AG10803 (cell line): ENCODE measurements at regions not wholly inside any gene's neighbourhood (a gene's known extent, or its start where the extent isn't known, plus 50 kb on each side); places are given as distances from the start of the nearest gene placed in this dataset.

Experiments
- DNase-seq: peaks from one replicate; pipeline ENCODE4 v3.0.0; 2010; ENCODE audit warnings: low read depth
- H3K4me3 ChIP-seq: 2 replicates; pipeline ENCODE4 v1.5.1; 2011; ENCODE audit warnings: mild to moderate bottlenecking, low read length, control low read depth
- TF ChIP-seq, protein P1 (sequence below): conservative IDR thresholded peaks from 2 replicates; pipeline ENCODE4 v1.5.1; 2011; ENCODE audit warnings: mild to moderate bottlenecking, low read length, control low read depth, inconsistent platforms

DNA sequence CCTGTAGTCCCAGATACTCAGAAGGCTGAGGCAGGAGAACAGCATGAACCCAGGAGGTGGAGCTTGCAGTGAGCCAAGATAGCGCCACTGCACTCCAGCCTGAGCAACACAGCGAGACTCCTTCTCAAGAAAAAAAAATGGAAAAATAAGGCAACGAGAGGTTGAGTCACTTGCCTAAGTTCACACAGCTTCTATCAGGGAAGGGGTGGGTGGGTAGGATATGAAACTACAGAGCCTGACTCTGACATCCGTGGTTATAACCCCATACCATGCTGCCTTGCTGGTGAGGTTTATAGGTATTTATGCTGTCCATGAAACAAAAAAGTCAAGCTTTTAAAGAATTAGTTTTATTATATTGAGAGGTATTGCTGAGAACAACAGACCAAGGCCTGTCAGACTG, 61.5 kb upstream of the RAB4A start:
- no peak for DNase-seq
- H3K4me3 ChIP-seq = no peak overlapping the region
- TF ChIP-seq, protein P1, sequence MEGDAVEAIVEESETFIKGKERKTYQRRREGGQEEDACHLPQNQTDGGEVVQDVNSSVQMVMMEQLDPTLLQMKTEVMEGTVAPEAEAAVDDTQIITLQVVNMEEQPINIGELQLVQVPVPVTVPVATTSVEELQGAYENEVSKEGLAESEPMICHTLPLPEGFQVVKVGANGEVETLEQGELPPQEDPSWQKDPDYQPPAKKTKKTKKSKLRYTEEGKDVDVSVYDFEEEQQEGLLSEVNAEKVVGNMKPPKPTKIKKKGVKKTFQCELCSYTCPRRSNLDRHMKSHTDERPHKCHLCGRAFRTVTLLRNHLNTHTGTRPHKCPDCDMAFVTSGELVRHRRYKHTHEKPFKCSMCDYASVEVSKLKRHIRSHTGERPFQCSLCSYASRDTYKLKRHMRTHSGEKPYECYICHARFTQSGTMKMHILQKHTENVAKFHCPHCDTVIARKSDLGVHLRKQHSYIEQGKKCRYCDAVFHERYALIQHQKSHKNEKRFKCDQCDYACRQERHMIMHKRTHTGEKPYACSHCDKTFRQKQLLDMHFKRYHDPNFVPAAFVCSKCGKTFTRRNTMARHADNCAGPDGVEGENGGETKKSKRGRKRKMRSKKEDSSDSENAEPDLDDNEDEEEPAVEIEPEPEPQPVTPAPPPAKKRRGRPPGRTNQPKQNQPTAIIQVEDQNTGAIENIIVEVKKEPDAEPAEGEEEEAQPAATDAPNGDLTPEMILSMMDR = no peak

DNA sequence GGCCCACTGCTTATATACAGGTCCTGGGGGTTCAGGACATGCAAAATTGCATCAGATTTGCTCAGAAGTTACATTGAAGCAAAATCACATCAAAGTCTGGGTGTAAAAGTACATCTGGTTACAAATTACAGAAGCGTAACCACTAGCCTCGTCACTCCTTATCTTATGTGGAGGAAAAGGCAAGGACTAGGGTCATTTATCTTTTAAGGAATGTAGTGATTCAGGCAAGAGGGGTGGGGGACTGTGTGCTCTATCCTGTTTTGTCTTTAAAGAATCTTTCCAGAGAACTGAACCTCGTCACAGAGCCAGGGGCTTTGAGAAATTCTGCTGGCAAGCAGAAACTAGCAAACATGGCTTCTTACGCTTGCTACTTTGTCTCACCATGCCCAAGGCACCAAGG, 61.1 kb upstream of the RAB4A start:
- TF ChIP-seq, protein P1 = no peak
- H3K4me3 ChIP-seq = no peak overlapping the region
- DNase-seq = peak; percentile 16

DNA sequence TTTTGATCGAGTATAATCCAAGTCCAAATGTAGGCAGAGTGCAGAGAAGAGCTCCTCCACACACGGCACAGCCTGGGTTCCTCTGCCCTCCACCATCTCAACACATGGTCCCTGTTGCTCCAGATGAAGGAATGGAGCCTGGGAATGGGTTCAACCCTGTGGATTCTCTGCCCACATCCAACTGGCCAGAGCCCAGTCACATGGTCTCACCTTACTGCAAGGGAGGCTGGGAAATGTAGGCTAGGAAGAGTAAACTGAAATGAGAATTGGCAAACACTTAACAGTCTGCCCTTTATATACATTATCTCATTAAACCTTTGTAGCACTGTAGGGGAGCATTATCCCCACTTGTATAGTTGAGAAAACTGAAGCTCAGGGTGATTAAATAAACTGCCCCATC, 60.1 kb upstream of the RAB4A start:
- DNase-seq = no peak

GRCh38 chr1:229213797-229214196, 57.1 kb upstream of the RAB4A start:
- TF ChIP-seq, protein P1 = no peak
- no peak for DNase-seq
- H3K4me3 ChIP-seq = no peak overlapping the region

More for the DNA sequence above, 60.1 kb upstream of the RAB4A start:
- no peak overlapping the region for H3K4me3 ChIP-seq
- TF ChIP-seq, protein P1 = no peak

- TF ChIP-seq, protein P1 = no peak
- no peak overlapping the region for H3K4me3 ChIP-seq
- peak; percentile 24 for DNase-seq
Measured at GRCh38 chr1:229217716-229218115, 53.2 kb upstream of the RAB4A start.

DNA sequence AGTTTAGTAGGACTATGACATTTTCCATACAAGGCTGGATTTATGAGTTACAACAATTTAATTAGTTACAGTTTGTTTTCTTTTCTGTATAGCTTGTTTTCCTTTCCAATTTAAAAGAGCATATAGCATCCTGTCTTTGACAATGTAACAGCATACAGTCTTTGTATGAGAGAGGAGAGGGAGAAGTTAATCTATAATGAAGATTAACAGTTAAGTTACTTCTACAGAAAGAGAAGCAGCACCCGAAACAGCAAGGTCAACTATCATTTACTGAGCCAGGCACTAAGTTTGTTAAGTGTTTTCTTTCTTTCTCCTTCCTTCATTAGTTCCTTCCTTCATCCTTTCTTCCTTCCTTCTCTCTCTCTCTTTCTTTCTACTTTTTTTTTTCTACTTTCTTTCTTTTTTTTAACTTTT, 52.3 kb upstream of the RAB4A start:
- DNase-seq = no peak
- TF ChIP-seq, protein P1 = no peak
- H3K4me3 ChIP-seq = no peak overlapping the region

DNA sequence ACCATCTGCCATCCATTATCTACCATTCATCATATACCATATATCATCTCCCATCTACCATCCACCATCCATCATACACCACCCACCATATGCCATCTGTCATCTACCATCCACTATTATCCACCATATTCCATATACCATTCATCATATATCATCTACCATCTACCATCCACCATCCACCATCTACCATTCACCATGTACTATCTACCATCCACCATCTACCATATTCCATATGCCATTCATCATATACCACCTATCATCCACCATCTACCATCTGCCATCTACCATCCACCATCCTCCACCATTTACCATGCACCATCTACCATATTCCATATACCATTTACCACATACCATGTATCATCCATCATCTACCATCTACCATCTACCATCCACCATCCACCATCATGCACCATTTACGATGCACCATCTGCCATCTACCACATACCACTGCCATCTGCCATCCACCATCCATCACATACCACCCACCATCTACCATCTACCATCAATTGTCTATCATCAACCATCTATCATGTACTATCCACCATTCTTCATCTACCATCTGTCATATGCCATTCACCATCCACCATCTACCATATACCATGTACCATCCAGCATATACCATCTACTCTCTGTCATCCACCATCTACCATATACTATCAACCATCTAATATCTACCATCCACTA, 50.6 kb upstream of the RAB4A start:
- DNase-seq = no peak
- H3K4me3 ChIP-seq = no peak overlapping the region
- TF ChIP-seq, protein P1 = no peak
